HL-60/S4 treated with retinoic acid at 250 ng/mL for 4 days and 3 days (cell line): ENCODE measurements at regions not wholly inside any gene's neighbourhood (a gene's known extent, or its start where the extent isn't known, plus 50 kb on each side); places are given as distances from the start of the nearest gene placed in this dataset.

ENCODE experiments used
- in situ Hi-C: fragments of 300-500 bp; cut with MboI; formaldehyde crosslinking; loops from 2 replicates; pipeline ENCODE4 v1.7.0; 2022; ENCODE audit warnings: low sequenced_read_pairs

DNA sequence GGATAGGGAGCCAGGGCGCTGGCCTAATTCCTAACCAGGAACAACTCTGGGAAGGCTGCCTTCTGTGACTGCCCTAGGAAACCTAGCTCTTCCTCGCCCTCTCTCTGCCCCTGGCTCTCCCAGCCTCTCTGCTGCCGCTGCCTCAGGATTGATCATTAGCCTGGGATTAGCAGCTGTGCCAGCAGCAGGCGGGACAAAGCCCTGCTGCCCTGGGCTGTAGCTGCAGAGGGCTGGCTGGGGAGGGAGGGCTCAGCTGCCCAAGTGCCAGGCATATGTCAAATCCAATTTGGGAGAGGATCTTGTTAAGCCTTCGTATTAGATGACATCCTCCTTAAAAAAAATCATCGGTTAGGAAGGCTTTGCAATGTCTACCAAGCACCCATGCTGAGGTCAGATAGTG lies 144.8 kb upstream of the CCL2 start:
- in situ Hi-C loops: no loop called here

DNA sequence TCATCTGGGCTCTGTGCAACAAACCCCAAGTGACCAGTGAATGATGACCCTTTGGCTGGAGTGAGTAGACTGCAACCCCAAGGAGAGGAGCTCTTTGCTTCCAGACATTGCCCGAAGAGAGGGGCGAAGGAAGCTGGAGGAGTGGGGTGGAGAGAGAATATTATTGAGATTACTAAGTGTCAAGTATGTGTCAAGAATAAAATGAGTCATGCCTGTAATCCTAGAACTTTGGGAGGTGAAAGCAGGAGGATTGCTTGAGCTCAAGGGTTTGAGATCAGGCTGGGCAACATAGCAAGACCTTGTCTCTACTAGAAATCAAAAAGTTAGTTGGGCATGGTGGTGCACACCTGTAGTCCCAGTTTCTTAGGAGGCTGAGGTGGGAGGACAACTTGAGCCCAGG lies 142.0 kb upstream of the CCL2 start:
- in situ Hi-C loops: no loop called here

DNA sequence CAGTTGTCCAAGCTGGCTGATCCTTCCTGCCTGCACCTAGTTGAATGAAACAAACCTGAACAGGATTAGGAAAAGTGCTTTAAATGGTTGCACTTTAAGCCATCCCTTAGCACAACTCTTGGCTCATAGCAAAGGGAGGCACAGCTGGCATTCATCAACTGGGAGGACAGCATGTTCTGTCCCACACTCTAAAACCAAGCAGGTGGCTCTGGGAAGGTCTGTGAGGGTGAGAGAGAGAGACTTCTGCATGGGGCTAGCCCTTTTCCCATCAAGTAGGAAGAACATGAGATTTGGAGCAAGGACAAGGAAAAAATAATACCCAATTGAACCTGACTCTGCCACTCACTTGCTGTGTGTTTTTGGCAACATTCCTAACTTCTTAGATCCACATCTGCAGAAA lies 140.9 kb upstream of the CCL2 start:
- in situ Hi-C loops: no loop called here

DNA sequence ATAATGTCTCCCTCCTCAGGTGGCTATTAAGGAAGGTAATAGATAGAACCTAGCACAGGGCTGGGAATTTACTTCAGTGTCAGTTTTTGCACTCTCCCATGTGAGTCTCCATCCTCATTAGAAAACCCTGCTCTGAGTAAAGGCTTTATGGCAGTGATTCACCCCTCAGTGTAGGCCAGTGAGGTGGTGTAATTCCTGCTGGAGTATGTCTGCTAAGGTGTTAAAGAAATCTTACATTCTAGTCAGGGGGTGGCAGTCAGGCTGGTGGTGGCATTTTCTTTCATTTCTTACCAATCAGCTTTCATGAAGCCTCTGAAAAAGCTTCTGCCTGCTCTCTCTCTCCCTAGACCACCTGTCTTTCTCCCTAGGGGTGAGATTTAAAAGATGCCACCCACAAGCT lies 138.8 kb upstream of the CCL2 start:
- in situ Hi-C loops: no loop called here

DNA sequence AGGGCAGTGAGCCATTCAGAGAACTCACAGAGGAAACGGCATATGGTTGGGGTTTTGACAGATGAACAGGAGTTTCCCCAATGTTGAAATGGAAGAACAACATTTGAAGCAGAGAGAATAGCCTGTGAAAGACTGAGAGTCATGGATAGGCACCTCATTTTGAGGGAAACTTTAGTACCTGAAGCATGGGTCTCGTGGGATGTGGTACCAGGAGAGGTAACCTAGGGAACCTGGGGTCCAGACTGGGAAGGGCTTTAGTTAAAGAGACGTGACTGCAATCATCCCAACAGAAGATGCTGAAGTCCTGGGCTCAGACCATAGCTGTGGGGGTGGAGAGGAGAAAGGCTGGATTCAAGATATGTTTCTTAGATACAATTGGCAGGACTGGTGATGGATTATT lies 137.8 kb upstream of the CCL2 start:
- in situ Hi-C loops: no loop called here

DNA sequence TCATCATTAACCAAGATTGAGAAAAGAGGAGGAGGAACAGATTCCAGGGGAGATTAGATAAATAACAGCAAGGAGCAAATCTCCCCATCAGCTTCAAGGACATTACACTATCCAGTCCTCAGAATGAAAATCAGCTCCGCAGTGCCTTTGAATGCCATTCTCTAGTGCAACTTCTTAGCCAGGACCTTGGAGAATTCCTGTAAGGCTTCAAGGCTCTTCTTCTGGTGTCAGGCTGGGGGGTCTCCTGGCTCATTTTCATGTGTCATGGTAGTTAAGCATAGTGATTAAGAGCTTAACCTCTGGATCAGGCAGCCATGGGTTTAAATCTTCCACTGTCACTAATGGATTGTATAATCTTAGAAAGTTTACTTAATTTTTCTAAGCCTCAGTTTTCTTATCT lies 137.3 kb upstream of the CCL2 start:
- in situ Hi-C loops: no loop called here

DNA sequence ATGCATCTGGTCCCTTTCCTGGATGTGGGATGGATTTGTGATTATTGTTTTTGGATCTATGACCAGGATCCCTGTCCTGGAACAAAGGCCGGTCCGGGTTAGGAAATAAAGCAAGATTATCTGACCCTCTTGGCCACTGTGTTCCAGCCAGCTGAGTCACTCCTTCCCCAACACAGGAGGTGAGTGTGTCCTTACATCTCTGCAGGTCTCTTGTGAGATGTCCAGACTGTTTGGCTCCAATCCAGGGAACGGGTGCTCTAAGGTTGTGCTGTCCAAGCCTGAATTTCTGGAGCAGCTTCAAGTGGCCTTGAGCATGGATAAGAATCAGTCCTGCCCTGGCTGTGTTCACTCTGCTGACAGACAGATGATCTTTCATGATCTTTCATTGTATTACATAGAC lies 136.5 kb upstream of the CCL2 start:
- in situ Hi-C loops: no loop called here

DNA sequence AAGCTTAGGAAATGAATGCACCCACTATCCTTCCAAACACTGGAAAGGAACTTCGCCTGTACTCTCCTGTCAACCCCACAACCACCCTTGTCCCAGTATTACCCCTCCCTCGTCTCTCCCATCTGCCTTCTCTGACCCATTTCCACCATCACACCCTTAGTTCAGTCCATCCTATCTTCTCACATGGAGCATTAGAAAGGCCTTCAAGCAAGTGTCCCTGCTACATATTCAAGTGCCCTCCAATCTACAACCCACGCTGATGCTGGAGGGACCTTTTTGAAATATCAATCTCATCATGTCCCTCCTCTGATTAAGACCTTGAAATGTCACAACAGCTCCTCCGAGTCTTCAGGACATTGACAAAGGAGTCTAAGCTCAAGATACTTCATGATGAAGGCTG lies 133.8 kb upstream of the CCL2 start:
- in situ Hi-C loops: no loop called here

DNA sequence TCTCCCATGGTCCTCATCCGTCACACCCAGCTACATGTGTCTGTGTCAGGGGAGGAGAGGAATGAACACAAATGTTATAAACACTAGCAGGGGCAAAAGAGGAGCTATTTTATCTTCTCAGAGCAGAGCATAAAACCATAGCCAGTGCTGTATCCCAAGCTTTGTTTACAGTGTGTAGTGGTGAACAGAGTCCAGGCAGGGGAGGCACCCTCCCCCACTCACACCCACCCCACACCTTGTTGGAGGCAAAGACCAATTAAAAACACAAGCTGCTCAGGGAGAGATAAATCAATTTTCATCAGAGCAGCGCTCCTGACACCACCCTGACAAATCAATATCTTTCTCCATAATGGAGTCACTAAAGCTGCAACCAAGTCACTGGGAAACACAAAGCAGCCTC lies 132.6 kb upstream of the CCL2 start:
- in situ Hi-C loops: no loop called here

DNA sequence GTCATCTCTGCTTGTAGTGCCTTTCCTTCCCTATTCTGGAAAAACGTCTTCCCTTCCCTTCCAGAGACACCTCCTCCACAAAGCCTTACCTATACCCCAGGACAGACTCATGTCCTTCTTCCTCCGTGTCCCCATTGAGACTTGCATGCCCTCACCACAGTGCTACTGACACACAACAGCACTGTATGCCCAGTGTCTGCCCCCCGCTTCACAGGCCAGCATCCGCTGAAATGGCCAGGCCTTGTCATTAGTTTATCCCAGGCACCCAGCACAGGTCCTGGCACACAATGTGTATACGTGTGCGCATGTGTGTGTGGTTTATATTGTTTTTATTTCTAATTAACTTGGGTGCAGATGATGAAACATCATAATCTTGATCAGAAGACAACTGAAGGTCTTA lies 130.1 kb upstream of the CCL2 start:
- in situ Hi-C loops: no loop called here

DNA sequence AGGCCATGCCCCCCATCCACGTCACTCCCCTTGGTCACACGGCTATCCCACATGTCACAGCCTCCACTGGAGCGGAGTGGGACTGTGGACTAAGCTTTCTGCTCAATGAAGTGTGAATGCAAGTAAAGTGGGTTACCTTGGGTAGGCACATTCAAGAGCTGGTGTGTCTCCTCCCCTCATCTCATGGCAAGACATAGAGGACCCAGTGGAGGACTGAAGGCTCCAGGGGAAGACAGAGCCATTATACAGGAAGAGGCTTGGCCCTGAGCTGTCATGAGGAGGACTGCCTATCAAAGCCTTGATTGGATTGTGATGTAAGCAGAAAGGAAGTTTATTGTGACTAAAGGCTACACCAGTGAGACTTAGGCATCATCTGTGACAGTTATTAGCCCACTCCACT lies 129.2 kb upstream of the CCL2 start:
- in situ Hi-C loops: no loop called here

DNA sequence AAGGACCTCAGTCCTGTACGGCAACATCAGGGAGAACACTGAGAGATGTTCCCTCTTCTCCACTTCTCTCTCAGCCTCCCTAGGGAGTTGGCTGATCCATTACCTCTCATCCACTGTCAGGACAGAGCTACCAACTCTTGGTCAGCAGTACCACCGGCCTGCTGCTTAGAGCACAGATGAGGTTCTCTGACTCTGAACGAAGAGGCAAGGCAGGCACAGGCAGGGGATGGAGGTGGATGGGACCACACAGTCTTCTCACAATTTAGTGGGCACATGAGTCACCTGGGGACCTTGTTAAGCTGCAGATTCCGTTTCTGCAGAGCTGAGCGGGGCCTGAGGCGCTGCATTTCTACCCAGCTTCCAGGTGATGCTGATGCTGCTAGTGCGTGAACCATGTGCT lies 128.6 kb upstream of the CCL2 start:
- in situ Hi-C loops: no loop called here

DNA sequence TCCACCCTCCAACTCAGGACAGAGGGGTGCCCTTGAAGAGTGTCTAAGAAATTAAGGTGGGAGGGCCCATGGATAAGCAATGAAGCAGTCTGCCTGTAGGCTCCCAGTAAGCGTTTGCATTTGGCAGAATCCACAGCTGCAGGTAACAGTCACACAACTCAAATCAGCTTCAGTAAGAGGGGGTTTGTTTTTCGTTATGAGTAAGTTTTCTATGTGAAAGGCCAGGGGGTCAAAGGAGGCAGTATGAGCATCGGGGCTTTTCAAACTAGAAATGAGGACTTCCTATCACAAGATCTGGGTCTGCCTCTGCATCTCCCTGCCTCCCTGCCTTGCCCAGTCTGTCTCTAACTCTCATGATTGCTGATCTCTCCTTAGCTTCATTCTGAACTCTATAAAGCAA lies 128.1 kb upstream of the CCL2 start:
- in situ Hi-C loops: no loop called here

DNA sequence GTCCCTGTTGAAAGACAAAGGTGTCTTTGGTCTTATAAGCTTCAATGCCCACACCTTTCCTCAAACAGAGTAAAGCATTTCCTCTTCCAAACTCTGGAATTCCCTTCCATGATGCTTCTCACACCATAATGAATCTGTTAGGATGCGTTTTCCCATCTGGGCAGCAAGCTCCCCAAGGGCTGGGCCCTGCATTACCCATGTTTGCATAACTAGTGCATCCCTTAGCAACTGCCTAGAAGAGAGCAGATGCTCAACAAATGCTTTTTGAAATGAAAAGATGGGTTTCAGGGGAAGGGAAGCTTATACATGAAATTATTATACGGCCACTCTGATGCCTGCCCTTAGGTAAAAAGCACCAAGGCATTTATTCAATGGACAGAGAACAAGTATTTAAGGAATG lies 124.5 kb upstream of the CCL2 start:
- in situ Hi-C loops: no loop called here

DNA sequence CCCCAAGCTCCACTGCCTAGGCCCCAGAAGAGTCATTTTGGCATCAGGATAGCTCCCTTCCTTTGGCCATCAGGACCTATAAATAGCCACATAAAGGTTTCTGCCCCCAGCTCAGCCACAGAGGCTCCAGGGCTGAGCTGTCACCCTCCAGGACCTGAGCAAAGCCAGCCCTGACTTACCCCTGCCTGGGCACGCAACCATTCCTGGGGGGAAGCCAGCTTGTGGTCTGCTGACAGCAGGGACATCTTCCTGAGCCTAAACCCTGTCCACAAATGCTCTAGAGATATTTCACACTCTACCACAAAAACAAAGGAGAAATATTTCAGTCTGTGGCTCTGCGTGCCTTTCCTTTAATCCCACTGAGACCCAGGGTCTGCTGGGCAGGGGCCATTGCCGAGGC lies 123.7 kb upstream of the CCL2 start:
- in situ Hi-C loops: no loop called here

DNA sequence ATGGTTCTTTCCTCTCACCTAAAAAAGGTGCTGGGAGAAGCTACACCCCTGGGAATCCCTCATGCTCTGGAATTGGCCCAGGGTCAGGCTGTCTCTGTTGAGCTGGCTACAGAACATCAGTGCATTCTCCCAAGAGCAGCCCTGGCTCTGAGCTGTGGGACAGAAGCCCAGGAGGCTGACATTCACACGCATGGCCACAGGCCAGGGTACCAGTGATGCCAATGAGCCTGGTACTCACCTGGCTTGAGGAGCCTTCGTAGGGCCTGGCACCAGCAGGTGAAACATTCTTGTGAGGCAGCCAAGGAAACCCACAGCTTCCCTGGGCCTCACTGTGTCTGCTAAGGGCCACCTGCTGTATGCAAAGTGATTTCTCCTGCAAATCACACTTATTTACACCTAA lies 121.7 kb upstream of the CCL2 start:
- in situ Hi-C loops: no loop called here

DNA sequence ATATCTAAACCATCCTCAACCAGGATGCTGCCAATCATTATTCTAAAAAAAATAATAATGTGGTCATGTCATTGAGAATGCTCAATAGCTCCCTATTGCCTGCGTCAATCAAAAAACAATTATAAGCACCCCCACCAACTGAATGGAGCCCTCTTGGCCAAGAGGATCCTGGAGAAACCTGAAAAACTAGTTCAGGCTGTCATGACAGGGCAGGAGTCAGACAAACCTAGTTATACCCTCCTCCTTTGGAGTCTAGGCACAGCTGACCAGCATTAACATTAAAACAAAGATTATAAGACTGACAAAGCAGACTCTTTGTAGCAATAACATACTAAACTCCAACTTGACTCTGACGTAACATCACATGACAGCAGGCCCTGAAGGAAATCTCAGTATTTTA lies 119.2 kb upstream of the CCL2 start:
- in situ Hi-C loops: no loop called here

DNA sequence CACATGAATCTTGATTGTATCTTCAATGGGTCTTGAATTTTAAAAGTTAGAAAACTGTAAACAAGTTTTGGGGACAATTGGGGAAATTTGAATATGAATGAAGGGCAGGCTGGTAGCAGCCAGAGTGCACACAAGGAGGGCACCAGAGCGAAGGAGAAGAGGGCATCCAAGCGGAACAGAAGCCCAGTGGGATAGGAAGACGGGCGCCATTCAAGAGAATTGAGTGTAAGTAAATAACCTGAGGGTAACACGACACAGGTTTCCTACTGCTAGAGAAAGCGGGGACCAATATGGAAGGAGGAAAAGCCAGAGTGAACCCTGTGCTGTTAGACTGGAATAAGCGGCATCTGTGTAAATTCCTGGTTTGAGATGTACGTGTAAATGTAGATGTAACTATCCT lies 115.1 kb upstream of the CCL2 start:
- in situ Hi-C loops: no loop called here

DNA sequence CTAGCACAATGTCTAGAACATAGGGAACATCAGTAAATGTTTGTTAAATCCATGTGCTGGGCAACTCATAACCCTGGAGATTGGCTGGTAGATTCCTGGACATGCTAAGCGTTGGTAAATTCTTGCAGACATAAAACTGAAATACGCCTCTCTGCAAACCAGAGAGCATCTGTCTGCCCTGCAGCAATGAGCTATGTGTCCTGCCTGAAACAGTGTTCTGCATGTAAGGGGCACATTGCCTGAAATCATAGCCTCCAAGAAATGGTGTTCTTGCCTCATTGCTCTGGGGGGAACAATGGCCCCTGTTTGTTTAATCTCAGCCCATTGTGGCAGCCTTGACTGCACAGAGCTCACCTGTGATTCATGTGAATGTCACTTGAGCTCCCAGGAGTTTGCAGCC lies 113.5 kb upstream of the CCL2 start:
- in situ Hi-C loops: no loop called here

DNA sequence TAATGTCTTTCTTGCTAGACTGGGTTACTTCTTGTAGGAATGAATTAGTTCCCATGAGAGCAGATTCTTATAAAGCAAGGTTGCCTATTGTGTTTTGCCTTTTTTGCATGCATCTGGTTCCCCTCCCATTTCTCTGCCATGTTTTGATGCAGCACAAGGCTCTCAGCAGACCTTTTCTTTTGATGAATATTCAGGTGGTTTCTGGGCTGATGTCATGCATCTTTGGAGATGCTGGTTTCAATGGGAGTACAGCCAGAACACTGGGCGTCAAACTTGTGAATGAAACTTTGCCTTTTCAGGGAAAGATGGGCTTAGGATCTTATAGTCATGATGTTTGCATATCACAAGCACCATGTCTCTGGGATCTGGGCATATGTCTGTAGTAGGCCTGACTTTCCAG lies 111.7 kb upstream of the CCL2 start:
- in situ Hi-C loops: no loop called here

DNA sequence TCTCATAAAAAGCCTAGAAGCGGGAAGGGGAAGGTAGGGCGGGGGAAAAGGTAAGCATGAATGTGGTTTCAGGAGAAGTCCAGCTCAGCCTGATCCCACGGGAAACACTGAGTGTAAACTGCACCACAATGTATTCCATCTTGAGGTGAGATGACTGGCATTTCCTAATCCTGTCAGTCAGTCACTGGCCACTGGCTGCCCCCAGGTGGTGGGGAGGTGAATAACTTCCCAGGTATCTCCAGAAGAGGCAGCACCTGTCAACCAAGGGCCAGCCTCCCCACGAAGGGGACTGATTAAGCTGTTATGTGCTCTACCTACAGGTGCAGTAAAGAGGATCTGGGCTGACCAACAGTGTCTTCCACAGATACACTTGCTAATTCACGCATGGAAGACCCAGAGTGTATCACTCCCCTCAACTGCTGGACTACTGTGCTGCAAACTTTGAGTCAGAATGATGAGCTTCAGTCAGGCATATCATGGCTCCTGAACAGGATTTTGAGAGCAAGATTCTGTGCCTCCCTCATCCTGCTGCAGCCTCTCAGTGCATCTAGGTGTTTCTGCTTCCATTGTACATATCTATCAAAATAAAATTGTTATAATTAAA lies 108.5 kb upstream of the CCL2 start:
- in situ Hi-C loops: no loop called here

DNA sequence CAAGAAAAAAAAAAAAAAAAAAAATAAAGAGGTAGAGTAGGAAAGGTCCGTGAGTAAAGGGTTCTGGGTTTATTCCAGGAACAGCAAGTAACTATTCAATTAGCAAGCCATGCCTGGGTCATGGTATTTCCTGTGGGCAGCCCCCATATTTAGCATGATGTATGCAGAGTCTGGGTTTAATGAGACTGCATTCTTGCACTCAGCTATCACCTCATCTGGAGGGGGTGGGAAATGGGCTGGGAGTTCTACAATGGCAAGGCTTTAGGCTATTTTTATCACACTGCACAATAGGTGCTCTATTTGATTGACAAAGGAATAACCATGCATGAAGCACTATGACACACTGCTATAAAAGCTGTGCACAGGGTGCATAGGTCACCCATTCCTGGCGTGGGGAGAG lies 104.0 kb upstream of the CCL2 start:
- in situ Hi-C loops: no loop called here

DNA sequence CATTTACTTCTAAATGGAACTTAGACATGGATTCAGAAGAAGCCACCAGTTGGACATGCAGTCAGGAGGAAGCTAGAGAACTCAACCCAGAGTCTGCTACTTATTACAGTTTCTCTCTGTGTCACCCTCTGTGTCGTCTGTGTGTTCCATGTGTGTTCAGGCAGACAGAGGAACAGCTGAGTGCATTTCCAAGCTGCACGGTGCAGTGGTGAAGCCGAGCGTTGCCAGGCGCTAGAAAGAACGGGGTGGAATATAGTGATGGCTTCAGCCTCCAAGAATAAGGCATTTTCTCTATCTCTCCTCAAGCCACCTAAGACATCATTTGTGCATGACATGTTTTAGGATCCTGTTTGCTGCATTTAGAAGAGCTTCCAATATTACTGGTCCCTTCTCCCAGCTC lies 101.1 kb upstream of the CCL2 start:
- in situ Hi-C loops: no loop called here
